Activated naive CD8-positive, alpha-beta T cell (primary cell): ENCODE measurements at regions not wholly inside any gene's neighbourhood (a gene's known extent, or its start where the extent isn't known, plus 50 kb on each side); places are given as distances from the start of the nearest gene placed in this dataset.

ENCODE experiments used
- H3K27ac Mint-ChIP-seq: one replicate; pipeline ENCODE4 v1.8.0; 2021; ENCODE audit warnings: mixed read lengths
- H3K27me3 Mint-ChIP-seq: one replicate; pipeline ENCODE4 v1.8.0; 2021; ENCODE audit warnings: mixed read lengths
- H3K36me3 Mint-ChIP-seq: one replicate; pipeline ENCODE4 v1.8.0; 2021; ENCODE audit warnings: mixed read lengths
- H3K4me1 Mint-ChIP-seq: one replicate; pipeline ENCODE4 v1.8.0; 2021; ENCODE audit warnings: low read depth, mixed read lengths
- H3K4me3 Mint-ChIP-seq: one replicate; pipeline ENCODE4 v1.8.0; 2021; ENCODE audit warnings: mild to moderate bottlenecking, mixed read lengths
- H3K9me3 Mint-ChIP-seq: one replicate; pipeline ENCODE4 v1.8.0; 2021; ENCODE audit warnings: low read depth, mixed read lengths

GRCh38 chr2:39597314-39597713 is 68.4 kb upstream of the TMEM178A start:
- Mint-ChIP-seq H3K27ac (no peak overlapping the region), H3K4me3 (no peak overlapping the region), H3K27me3 (no peaks in the 10 kb centered on the region), H3K4me1 (no peaks in the 10 kb centered on the region), H3K36me3 (no peaks in the 10 kb centered on the region), H3K9me3 (no peaks in the 10 kb centered on the region)

GRCh38 chr2:39602616-39603015 is 63.1 kb upstream of the TMEM178A start:
- H3K27ac Mint-ChIP-seq, result no peak overlapping the region
- H3K4me3 Mint-ChIP-seq, result no peak overlapping the region
- H3K9me3 Mint-ChIP-seq, result no peaks in the 10 kb centered on the region

DNA sequence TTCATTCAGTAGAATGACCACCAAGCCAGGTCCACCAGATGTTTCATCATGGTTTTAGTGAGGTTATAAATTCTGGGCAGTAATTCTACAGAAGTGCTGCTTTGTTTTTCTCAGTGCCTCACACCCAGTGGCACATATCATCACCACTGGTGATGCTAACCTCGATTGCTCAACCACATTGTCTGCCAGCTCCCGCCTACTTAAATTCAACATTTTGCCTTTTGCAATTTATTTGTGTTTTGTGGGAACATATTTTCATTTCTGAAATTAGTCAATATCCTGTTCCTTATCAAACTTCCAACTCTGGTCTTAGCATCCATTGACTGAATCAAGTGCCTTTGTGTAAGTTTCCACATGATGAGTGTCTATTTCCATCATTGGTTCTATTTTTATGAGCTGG is 62.3 kb upstream of the TMEM178A start:
- H3K4me1 Mint-ChIP-seq, result no peaks in the 10 kb centered on the region
- no peak overlapping the region for H3K27ac Mint-ChIP-seq
- H3K9me3 Mint-ChIP-seq, result no peaks in the 10 kb centered on the region
- H3K27me3 Mint-ChIP-seq, result peaks cover 4% of the 10 kb centered on the region
- H3K36me3 Mint-ChIP-seq, result no peaks in the 10 kb centered on the region
- no peak overlapping the region for H3K4me3 Mint-ChIP-seq

More at GRCh38 chr2:39602616-39603015, 63.1 kb upstream of the TMEM178A start:
- Mint-ChIP-seq H3K36me3 (no peaks in the 10 kb centered on the region), H3K4me1 (no peaks in the 10 kb centered on the region), H3K27me3 (peaks cover 4% of the 10 kb centered on the region)

- H3K4me1 Mint-ChIP-seq, result no peaks in the 10 kb centered on the region
Observed at GRCh38 chr2:39604866-39605265, 60.9 kb upstream of the TMEM178A start.

GRCh38 chr2:39606585-39606984 is 59.1 kb upstream of the TMEM178A start:
- no peaks in the 10 kb centered on the region for H3K36me3 Mint-ChIP-seq
- H3K4me1 Mint-ChIP-seq, result no peaks in the 10 kb centered on the region
- no peak overlapping the region for H3K27ac Mint-ChIP-seq
- H3K9me3 Mint-ChIP-seq, result no peaks in the 10 kb centered on the region
- peaks cover 4% of the 10 kb centered on the region for H3K27me3 Mint-ChIP-seq
- no peak overlapping the region for H3K4me3 Mint-ChIP-seq

More at GRCh38 chr2:39604866-39605265, 60.9 kb upstream of the TMEM178A start:
- H3K27me3 Mint-ChIP-seq, result peaks cover 4% of the 10 kb centered on the region
- H3K36me3 Mint-ChIP-seq, result no peaks in the 10 kb centered on the region
- H3K4me3 Mint-ChIP-seq, result no peak overlapping the region
- no peak overlapping the region for H3K27ac Mint-ChIP-seq
- H3K9me3 Mint-ChIP-seq, result no peaks in the 10 kb centered on the region

GRCh38 chr2:39607538-39608262 is 58.0 kb upstream of the TMEM178A start:
- H3K4me3 Mint-ChIP-seq, result no peak overlapping the region
- peaks cover 4% of the 10 kb centered on the region for H3K27me3 Mint-ChIP-seq
- no peaks in the 10 kb centered on the region for H3K4me1 Mint-ChIP-seq
- H3K27ac Mint-ChIP-seq, result no peak overlapping the region
- no peaks in the 10 kb centered on the region for H3K9me3 Mint-ChIP-seq
- no peaks in the 10 kb centered on the region for H3K36me3 Mint-ChIP-seq

GRCh38 chr2:39608263-39608575 is 57.5 kb upstream of the TMEM178A start:
- H3K4me1 Mint-ChIP-seq, result no peaks in the 10 kb centered on the region
- H3K4me3 Mint-ChIP-seq, result no peak overlapping the region
- peaks cover 4% of the 10 kb centered on the region for H3K27me3 Mint-ChIP-seq
- H3K27ac Mint-ChIP-seq, result no peak overlapping the region
- no peaks in the 10 kb centered on the region for H3K9me3 Mint-ChIP-seq
- no peaks in the 10 kb centered on the region for H3K36me3 Mint-ChIP-seq

DNA sequence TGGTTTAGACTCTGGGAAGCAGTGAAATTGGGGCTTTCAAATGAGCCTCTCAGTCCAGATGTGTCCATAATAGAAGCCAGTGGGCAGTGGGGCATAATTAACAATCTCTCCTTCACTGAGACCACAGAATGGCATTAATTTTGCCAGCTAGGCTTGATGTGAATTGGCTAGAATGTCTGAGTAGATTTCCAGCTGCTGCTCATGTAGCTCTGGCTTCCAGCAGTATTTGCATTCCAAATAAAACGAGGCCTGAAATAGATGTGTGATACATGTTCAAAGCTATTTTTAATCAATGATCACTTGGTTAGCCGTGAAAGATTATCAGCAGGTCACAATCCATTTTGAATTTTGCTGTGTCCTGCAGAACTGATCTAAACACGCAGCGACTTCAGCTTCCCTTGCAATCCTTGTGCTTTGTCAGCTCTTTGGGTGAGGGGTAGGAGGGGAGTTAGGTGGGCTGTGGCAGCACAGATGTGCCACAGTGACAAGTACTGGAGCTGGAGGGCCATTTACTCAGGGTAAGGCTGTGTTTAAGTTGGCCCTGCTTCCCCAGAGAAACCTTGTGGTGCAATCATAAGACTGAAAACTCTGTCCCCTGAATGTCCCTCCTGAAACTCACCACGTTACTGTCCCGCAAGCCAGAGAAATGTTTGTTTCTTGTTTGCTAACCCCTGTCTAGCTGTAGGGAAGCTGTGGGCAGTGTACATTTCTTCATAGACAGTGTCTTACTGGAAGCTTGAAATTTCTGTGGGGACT is 56.9 kb upstream of the TMEM178A start:
- Mint-ChIP-seq H3K9me3 (no peaks in the 10 kb centered on the region), H3K27ac (no peak overlapping the region), H3K27me3 (peaks cover 4% of the 10 kb centered on the region), H3K4me3 (no peak overlapping the region), H3K36me3 (no peaks in the 10 kb centered on the region), H3K4me1 (no peaks in the 10 kb centered on the region)

GRCh38 chr2:39609917-39610316 is 55.8 kb upstream of the TMEM178A start:
- no peaks in the 10 kb centered on the region for H3K4me1 Mint-ChIP-seq
- H3K4me3 Mint-ChIP-seq, result no peak overlapping the region
- no peaks in the 10 kb centered on the region for H3K9me3 Mint-ChIP-seq
- H3K36me3 Mint-ChIP-seq, result no peaks in the 10 kb centered on the region
- peaks cover 6% of the 10 kb centered on the region for H3K27me3 Mint-ChIP-seq
- H3K27ac Mint-ChIP-seq, result no peak overlapping the region

GRCh38 chr2:39615675-39616074 is 50.0 kb upstream of the TMEM178A start:
- H3K36me3 Mint-ChIP-seq, result no peaks in the 10 kb centered on the region
- no peak overlapping the region for H3K4me3 Mint-ChIP-seq
- H3K27me3 Mint-ChIP-seq, result peaks cover 11% of the 10 kb centered on the region
- no peaks in the 10 kb centered on the region for H3K9me3 Mint-ChIP-seq
- no peak overlapping the region for H3K27ac Mint-ChIP-seq
- H3K4me1 Mint-ChIP-seq, result peaks cover 6% of the 10 kb centered on the region
